Prostate gland (tissue), 2 donors: ENCODE measurements at regions not wholly inside any gene's neighbourhood (a gene's known extent, or its start where the extent isn't known, plus 50 kb on each side); places are given as distances from the start of the nearest gene placed in this dataset.

Experiments
- DNase-seq: peaks from one replicate; pipeline ENCODE4 v3.0.0-alpha.2; 2019; ENCODE audit warnings: low spot score
- H3K27ac ChIP-seq, 2 donors: fragments of 200-600 bp; sonication (generic); 2 replicates each; pipeline ENCODE4 v1.5.1; 2017 to 2019
- H3K27me3 ChIP-seq: fragments of 200-600 bp; sonication (generic); replicated peaks from 2 replicates; pipeline ENCODE4 v1.5.1; 2019; ENCODE audit not compliant: insufficient read depth
- H3K36me3 ChIP-seq, 2 donors: fragments of 200-600 bp; sonication (generic); 1 replicate in 1 of 2; 2 replicates in 1 of 2; pipeline versions ENCODE4 v1.5.1 to v1.8.1; 2017 to 2019
- H3K4me1 ChIP-seq: fragments of 200-600 bp; sonication (generic); replicated peaks from 2 replicates; pipeline ENCODE4 v1.5.1; 2019
- H3K4me3 ChIP-seq, 2 donors: fragments of 200-600 bp; sonication (generic); 2 replicates each; pipeline ENCODE4 v1.5.1; 2017 to 2019
- H3K9me3 ChIP-seq: fragments of 200-600 bp; sonication (generic); 2 replicates; pipeline ENCODE4 v1.5.1; 2017
- POLR2A ChIP-seq: fragments of 450-650 bp; IDR thresholded peaks from one replicate; pipeline ENCODE4 v1.6.1; 2016; ENCODE audit warnings: antibody characterized with exemption, mild to moderate bottlenecking
- POLR2AphosphoS5 ChIP-seq: sonication (generic); formaldehyde crosslinking; IDR thresholded peaks from one replicate; pipeline ENCODE4 v1.6.1; 2017; ENCODE audit warnings: antibody characterized with exemption
- WGBS: methylation state at CpG from one replicate; pipeline ENCODE4 v1.1.5; 2018; 5-methylcytosine and 5-hydroxymethylcytosine counted together
- intact Hi-C: fragments of 100-400 bp; cut with DNase I; formaldehyde crosslinking; loops from one replicate; pipeline ENCODE4 v1.14.2; 2022
- TF ChIP-seq, protein P1 (sequence below), 4 experiments: fragments of 200-600 bp in 2 of 4; fragments of 450-650 bp in 2 of 4; sonication (generic) in 2 of 4; IDR thresholded peaks; 1 replicate in 3 of 4; 2 replicates in 1 of 4; pipeline ENCODE4 v1.5.1; 2016 to 2019; ENCODE audit warnings: antibody characterized with exemption in 4 of 4, mild to moderate bottlenecking in 2 of 4, moderate library complexity in 2 of 4

DNA sequence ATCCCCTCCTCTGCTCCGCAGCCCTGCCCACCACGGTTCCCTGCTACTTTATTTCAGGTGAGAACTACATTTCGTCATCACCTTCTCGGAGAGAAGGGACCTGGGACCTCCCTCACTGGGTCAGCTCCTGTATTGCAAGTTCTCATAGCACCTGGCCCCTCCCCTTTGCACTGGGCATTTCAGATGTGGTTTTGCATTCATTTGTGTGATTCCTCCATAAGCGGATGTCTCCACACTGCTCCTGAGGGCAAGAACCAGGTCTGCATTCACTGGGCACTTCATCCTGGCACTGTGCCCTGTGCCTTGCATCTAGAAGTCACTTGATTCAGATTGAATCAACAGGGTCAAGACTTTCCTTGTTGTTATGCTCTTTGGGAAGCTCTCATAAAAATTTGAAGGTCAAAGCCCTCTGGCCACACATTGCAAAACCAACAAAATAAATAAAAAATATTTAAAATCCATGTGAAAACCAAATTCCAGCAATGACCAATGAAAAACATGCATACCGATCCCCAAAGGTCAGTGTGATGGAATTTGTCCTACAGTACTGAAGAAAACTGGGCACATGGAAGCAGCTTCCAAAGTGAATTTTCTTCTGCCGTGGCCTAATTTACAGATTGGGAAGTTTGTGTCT lies 89.1 kb upstream of the F13A1 start:
- intact Hi-C loops, result no loop called here
- no peak for DNase-seq
- 69% methylated on average over 7 of the region's 7 CpGs for WGBS

GRCh38 chr6:6411115-6411514 lies 90.7 kb upstream of the F13A1 start:
- TF ChIP-seq POLR2A, result no peak
- peak; percentile 27 for TF ChIP-seq POLR2AphosphoS5
- no peak for DNase-seq

More for the DNA sequence above, 89.1 kb upstream of the F13A1 start:
- no peak overlapping the region for H3K27ac ChIP-seq
- no peaks in the 10 kb centered on the region for H3K9me3 ChIP-seq
- no peaks in the 10 kb centered on the region for H3K27me3 ChIP-seq
- H3K4me1 ChIP-seq, result no peaks in the 10 kb centered on the region
- H3K4me3 ChIP-seq, result no peak overlapping the region
- no peaks in the 10 kb centered on the region for H3K36me3 ChIP-seq
- TF ChIP-seq, protein P1, sequence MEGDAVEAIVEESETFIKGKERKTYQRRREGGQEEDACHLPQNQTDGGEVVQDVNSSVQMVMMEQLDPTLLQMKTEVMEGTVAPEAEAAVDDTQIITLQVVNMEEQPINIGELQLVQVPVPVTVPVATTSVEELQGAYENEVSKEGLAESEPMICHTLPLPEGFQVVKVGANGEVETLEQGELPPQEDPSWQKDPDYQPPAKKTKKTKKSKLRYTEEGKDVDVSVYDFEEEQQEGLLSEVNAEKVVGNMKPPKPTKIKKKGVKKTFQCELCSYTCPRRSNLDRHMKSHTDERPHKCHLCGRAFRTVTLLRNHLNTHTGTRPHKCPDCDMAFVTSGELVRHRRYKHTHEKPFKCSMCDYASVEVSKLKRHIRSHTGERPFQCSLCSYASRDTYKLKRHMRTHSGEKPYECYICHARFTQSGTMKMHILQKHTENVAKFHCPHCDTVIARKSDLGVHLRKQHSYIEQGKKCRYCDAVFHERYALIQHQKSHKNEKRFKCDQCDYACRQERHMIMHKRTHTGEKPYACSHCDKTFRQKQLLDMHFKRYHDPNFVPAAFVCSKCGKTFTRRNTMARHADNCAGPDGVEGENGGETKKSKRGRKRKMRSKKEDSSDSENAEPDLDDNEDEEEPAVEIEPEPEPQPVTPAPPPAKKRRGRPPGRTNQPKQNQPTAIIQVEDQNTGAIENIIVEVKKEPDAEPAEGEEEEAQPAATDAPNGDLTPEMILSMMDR (IDR thresholded peaks at IDR 0.05), result no peak
- no peak for TF ChIP-seq POLR2A
- no peak for TF ChIP-seq POLR2AphosphoS5

GRCh38 chr6:6412221-6412620 lies 91.8 kb upstream of the F13A1 start:
- WGBS, result 58% methylated on average over 4 of the region's 4 CpGs
- intact Hi-C loops, result no loop called here
- no peak for DNase-seq

More at GRCh38 chr6:6411115-6411514, 90.7 kb upstream of the F13A1 start:
- Histone ChIP-seq H3K36me3 (no peaks in the 10 kb centered on the region), H3K4me1 (no peaks in the 10 kb centered on the region), H3K4me3 (no peak overlapping the region), H3K27ac (no peak overlapping the region), H3K27me3 (no peaks in the 10 kb centered on the region), H3K9me3 (no peaks in the 10 kb centered on the region)
- intact Hi-C loops, result no loop called here

GRCh38 chr6:6412700-6413099 lies 92.2 kb upstream of the F13A1 start:
- Histone ChIP-seq H3K4me3 (no peak overlapping the region), H3K27me3 (no peaks in the 10 kb centered on the region), H3K9me3 (no peaks in the 10 kb centered on the region), H3K4me1 (no peaks in the 10 kb centered on the region), H3K27ac (no peak overlapping the region), H3K36me3 (no peaks in the 10 kb centered on the region)
- intact Hi-C loops, result no loop called here
- WGBS, result 79% methylated on average over 4 of the region's 4 CpGs
- TF ChIP-seq POLR2AphosphoS5 (no peak), POLR2A (no peak)
- TF ChIP-seq, protein P1 (IDR thresholded peaks at IDR 0.05), result no peak
- no peak for DNase-seq

More at GRCh38 chr6:6412221-6412620, 91.8 kb upstream of the F13A1 start:
- Histone ChIP-seq H3K4me1 (no peaks in the 10 kb centered on the region), H3K27me3 (no peaks in the 10 kb centered on the region), H3K27ac (no peak overlapping the region), H3K36me3 (no peaks in the 10 kb centered on the region), H3K4me3 (no peak overlapping the region), H3K9me3 (no peaks in the 10 kb centered on the region)
- TF ChIP-seq, protein P1 (IDR thresholded peaks at IDR 0.05), result no peak
- TF ChIP-seq POLR2A, result no peak
- no peak for TF ChIP-seq POLR2AphosphoS5

DNA sequence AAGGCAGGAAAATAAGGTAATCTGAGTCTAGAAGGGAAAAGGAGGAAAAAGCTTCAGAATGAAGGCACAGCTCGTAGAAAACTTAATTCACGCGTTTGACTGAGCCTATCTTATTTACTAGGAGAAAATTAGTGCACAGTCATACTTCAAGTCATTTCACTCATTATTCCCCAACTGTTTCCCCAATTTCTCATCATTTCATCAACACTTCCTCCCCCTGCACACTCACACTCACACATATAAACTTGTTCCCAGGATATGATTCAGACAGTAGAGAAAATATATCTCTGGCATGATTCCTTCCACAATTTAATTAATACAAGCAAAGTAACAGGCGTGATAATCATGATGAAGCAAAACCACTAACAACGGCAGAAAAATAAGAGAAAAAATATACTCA lies 94.5 kb upstream of the F13A1 start:
- no peak overlapping the region for H3K4me3 ChIP-seq
- intact Hi-C loops, result no loop called here
- H3K27ac ChIP-seq, result no peak overlapping the region
- H3K4me1 ChIP-seq, result no peaks in the 10 kb centered on the region
- TF ChIP-seq, protein P1 (IDR thresholded peaks at IDR 0.05), result no peak
- TF ChIP-seq POLR2A (no peak), POLR2AphosphoS5 (no peak)
- no peaks in the 10 kb centered on the region for H3K36me3 ChIP-seq
- 88% methylated on average over 5 of the region's 5 CpGs for WGBS
- no peak for DNase-seq
- no peaks in the 10 kb centered on the region for H3K9me3 ChIP-seq
- no peaks in the 10 kb centered on the region for H3K27me3 ChIP-seq
